ENCODE measurements at regions not wholly inside any gene's neighbourhood (a gene's known extent, or its start where the extent isn't known, plus 50 kb on each side); places are given as distances from the start of the nearest gene placed in this dataset.

GRCh38 chr9:78967596-78968217 lies 604.1 kb upstream of the TLE4 start:
- no peak for TF ChIP-seq CTCF (IDR thresholded peaks at IDR 0.05)
- TF ChIP-seq POLR2A (IDR thresholded peaks at IDR 0.05) = no peak
- TF ChIP-seq EP300 (IDR thresholded peaks at IDR 0.05) = no peak
- TF ChIP-seq POLR2AphosphoS5 (IDR thresholded peaks at IDR 0.05) = no peak

All from stomach (tissue), 4 donors.